BLaER1 treated with 17β-estradiol and CSF1 and Interleukin-3, amounts not matched to agents 10 nM and 100 nM (cell line): ENCODE measurements at regions not wholly inside any gene's neighbourhood (a gene's known extent, or its start where the extent isn't known, plus 50 kb on each side); places are given as distances from the start of the nearest gene placed in this dataset.

ENCODE experiments used
- H3K27ac ChIP-seq, 11 experiments: shearing (Covaris generic); formaldehyde crosslinking; 2 replicates each; pipeline ENCODE4 v1.8.1; 2022
- H3K27me3 ChIP-seq, 11 experiments: shearing (Covaris generic); formaldehyde crosslinking; 2 replicates each; pipeline ENCODE4 v1.8.1; 2022
- H3K36me3 ChIP-seq, 11 experiments: shearing (Covaris generic); formaldehyde crosslinking; 2 replicates each; pipeline ENCODE4 v1.8.1; 2022
- H3K4me1 ChIP-seq, 10 experiments: shearing (Covaris generic); formaldehyde crosslinking; 2 replicates each; pipeline ENCODE4 v1.8.1; 2022
- H3K4me2 ChIP-seq, 11 experiments: shearing (Covaris generic); formaldehyde crosslinking; 2 replicates each; pipeline ENCODE4 v1.8.1; 2022
- H3K4me3 ChIP-seq, 10 experiments: shearing (Covaris generic); formaldehyde crosslinking; 2 replicates each; pipeline ENCODE4 v1.8.1; 2022
- H3K9ac ChIP-seq, 11 experiments: shearing (Covaris generic); formaldehyde crosslinking; 2 replicates each; pipeline ENCODE4 v1.8.1; 2022
- H3K9me3 ChIP-seq, 11 experiments: shearing (Covaris generic); formaldehyde crosslinking; replicated peaks in 1 of 11; 2 replicates each; pipeline ENCODE4 v1.8.1; 2022
- H4K20me1 ChIP-seq, 11 experiments: shearing (Covaris generic); formaldehyde crosslinking; 2 replicates each; pipeline ENCODE4 v1.8.1; 2022
- Cebpa-rat ChIP-seq, 11 experiments: shearing (Covaris generic); IDR thresholded peaks; 2 replicates each; pipeline ENCODE4 v1.8.1; 2022

DNA sequence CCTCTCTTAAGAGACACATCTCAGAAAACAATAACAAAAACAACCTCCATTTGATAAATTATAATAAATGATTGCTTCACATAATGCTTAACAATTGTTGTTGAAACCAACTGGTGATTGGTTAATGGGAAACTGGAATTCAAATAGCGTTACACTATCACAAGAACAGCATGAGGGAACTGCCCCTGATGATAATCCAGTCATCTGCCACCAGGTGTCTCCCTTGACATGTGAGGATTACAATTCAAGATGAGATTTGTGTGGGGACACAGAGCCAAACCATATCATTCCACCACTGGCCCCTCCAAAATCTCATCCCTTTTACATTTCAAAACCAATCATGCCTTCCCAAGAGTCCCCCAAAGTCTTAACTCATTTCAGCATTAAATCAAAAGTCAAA, 375.9 kb downstream of the BMPER start:
- no peak for TF ChIP-seq Cebpa-rat (IDR thresholded peaks at IDR 0.05)
- Histone ChIP-seq H3K4me1 (peaks cover 9 to 21% (median 15%) of the 10 kb centered on the region in 10 experiments; a peak in 16 of 20 replicates), H3K27ac (no peak overlapping the region), H4K20me1 (no peaks in the 10 kb centered on the region), H3K9me3 (peaks cover 28 to 34% (median 30%) of the 10 kb centered on the region in 11 experiments), H3K9ac (no peak overlapping the region), H3K4me2 (no peak overlapping the region), H3K4me3 (no peak overlapping the region), H3K36me3 (0 out of 22 replicates have a peak, but pooled peaks cover 0 to 8% (median 0%) of the 10 kb centered on the region in 11 experiments), H3K27me3 (no peaks in the 10 kb centered on the region)

DNA sequence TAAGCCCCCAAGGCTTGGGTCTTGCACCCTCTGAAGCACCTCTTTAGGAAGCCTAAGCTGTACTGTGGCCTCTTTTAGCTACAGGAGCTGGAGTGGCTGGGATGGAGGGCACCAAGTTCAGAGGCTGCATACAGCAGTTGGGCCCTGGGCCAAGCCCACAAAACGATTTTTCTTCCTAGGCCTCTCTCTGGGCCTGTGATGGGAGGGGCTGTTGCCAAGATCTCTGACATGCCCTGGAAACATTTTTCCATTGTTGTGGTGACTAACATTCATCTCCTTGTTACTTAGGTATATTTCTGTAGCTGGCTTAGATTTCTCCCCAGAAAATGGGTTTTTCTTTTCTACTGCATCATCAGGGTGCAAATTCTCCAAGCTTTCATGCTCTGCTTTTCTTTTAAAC, 375.7 kb upstream of the NPSR1 start:
- Histone ChIP-seq H4K20me1 (no peaks in the 10 kb centered on the region), H3K4me3 (no peak overlapping the region), H3K9me3 (peaks cover 28 to 34% (median 30%) of the 10 kb centered on the region in 11 experiments), H3K36me3 (0 out of 22 replicates have a peak, but pooled peaks cover 0 to 8% (median 0%) of the 10 kb centered on the region in 11 experiments), H3K27me3 (no peaks in the 10 kb centered on the region), H3K4me1 (peaks cover 2 to 11% (median 8%) of the 10 kb centered on the region in 10 experiments; a peak in 14 of 20 replicates), H3K27ac (no peak overlapping the region), H3K9ac (no peak overlapping the region), H3K4me2 (no peak overlapping the region)
- TF ChIP-seq Cebpa-rat (IDR thresholded peaks at IDR 0.05), result no peak

DNA sequence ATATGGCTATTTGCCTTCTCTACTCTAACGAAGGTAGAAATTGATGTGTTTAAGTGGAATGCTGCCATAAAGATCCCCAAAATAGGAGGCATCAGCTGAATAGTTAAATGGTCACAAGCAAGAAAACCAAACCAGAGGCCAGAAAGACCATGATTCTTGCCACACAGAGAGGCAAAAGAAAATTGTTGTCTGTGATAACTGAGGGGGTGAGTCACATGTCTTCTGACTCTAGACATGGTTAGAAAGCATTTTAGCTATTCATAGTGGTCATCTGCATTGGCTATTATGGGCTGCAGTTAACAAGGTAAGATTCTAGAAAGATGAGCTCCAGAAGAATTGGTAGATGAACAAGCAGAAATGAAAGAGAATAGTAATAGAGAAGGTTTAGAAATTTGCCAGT, 361.4 kb upstream of the NPSR1 start:
- Histone ChIP-seq H3K4me2 (no peak overlapping the region), H3K9ac (no peak overlapping the region), H3K27me3 (no peaks in the 10 kb centered on the region), H4K20me1 (no peaks in the 10 kb centered on the region), H3K9me3 (no peaks in the 10 kb centered on the region), H3K27ac (no peak overlapping the region), H3K36me3 (no peaks in the 10 kb centered on the region), H3K4me1 (no peaks in the 10 kb centered on the region), H3K4me3 (no peak overlapping the region)
- no peak for TF ChIP-seq Cebpa-rat (IDR thresholded peaks at IDR 0.05)

DNA sequence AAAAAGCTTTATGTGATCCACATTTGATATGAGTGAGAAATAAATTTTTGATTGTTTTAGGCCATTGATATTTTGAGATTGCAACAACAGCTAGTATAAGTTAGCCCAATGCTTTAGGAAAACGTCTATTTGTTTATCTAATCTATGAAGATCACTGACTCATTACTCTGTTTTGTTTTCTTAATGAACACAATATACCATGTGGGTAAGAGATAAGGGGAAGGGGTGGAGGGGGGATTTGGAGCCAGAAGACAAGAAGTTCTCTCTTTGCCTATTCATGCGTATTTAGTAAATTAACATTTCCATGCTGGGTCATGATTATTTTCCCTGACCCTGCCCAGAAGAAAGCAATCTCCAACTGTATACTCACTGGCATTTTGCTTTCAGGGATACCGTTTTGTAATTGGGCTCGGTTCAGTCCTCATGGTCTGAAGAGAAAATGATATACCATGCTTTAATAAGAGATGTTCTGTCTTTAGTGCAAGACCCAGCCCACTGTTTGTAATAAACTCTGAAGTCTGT, 359.5 kb upstream of the NPSR1 start:
- TF ChIP-seq Cebpa-rat (IDR thresholded peaks at IDR 0.05), result no peak
- H3K4me2 ChIP-seq, result no peak overlapping the region
- no peaks in the 10 kb centered on the region for H3K9me3 ChIP-seq

DNA sequence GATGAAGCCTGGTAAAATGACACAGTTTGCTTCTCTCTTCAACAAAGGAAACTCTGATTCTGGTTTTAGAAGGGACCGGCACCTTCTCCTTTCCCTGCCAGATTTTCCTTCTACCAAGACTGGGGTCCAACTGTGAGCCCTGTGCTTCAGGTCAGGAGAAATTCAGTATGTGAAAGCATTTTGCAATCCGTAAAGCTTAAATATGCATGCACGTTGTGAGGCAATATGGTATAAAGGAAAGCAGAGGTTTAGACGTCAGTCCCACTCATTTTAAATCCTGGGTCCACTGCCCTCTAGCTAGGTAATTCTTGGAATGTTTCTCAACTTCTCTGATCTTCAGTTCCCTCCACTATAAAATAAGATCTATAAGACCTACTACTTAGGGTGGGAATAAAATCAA, 359.0 kb upstream of the NPSR1 start:
- Histone ChIP-seq H3K36me3 (no peaks in the 10 kb centered on the region), H3K27me3 (no peaks in the 10 kb centered on the region), H3K4me2 (no peak overlapping the region)

More for the DNA sequence above, 359.5 kb upstream of the NPSR1 start:
- Histone ChIP-seq H4K20me1 (no peaks in the 10 kb centered on the region), H3K9ac (no peak overlapping the region), H3K4me3 (no peak overlapping the region), H3K27ac (no peak overlapping the region), H3K36me3 (no peaks in the 10 kb centered on the region), H3K4me1 (no peaks in the 10 kb centered on the region), H3K27me3 (no peaks in the 10 kb centered on the region)

DNA sequence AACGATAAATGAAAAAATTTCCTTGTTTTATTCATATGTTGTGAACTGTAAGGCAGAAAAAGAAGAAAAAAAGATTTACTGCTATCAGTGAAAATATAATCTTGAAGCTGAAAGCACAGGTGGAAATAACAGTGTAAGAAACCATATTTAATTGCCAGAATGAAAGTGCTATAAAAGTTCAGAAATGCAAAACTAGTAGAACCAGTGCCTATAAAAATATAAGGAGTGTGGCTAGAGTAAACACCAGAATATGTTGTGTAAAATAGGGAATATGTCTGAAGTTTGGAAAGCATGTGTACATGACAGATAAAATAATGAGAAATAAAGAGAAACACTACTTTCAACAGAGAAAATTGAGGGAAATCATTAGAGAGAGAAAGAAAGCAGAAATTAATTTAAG, 350.5 kb upstream of the NPSR1 start:
- Histone ChIP-seq H3K9ac (no peak overlapping the region), H3K27ac (no peak overlapping the region), H3K27me3 (no peaks in the 10 kb centered on the region), H3K4me1 (no peaks in the 10 kb centered on the region), H4K20me1 (no peaks in the 10 kb centered on the region), H3K4me2 (no peak overlapping the region), H3K36me3 (no peaks in the 10 kb centered on the region), H3K9me3 (peaks cover 0 to 20% (median 8%) of the 10 kb centered on the region in 11 experiments; a peak in 18 of 22 replicates), H3K4me3 (no peak overlapping the region)
- TF ChIP-seq Cebpa-rat (IDR thresholded peaks at IDR 0.05), result no peak

More for the DNA sequence above, 359.0 kb upstream of the NPSR1 start:
- no peak for TF ChIP-seq Cebpa-rat (IDR thresholded peaks at IDR 0.05)
- no peak overlapping the region for H3K27ac ChIP-seq
- H3K4me3 ChIP-seq, result no peak overlapping the region
- no peak overlapping the region for H3K9ac ChIP-seq
- no peaks in the 10 kb centered on the region for H4K20me1 ChIP-seq
- no peaks in the 10 kb centered on the region for H3K4me1 ChIP-seq
- no peaks in the 10 kb centered on the region for H3K9me3 ChIP-seq

DNA sequence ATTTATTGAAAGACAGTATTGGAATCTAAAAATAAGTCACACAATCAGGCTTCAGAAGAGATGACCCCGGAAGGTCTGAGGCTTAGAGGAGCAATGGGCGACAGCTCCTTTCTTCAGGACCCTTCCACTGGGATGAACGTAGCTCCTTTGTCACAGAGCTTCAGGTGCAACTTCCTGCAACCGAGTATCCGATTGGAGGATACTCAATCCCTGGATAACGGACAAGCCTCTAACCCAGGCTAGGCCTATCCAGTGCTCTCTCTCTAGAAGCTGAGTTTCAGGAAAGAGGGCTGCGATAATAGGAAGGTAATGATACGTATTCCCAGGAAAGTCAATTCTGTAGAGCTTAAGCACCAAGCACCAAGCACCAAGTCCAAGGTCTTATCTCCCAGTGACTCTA, 349.4 kb upstream of the NPSR1 start:
- no peak for TF ChIP-seq Cebpa-rat (IDR thresholded peaks at IDR 0.05)
- Histone ChIP-seq H3K9ac (no peak overlapping the region), H3K4me3 (no peak overlapping the region), H3K4me1 (no peaks in the 10 kb centered on the region), H3K4me2 (no peak overlapping the region), H4K20me1 (no peaks in the 10 kb centered on the region), H3K9me3 (peaks cover 9 to 31% (median 17%) of the 10 kb centered on the region in 11 experiments; a peak in 20 of 22 replicates), H3K27ac (no peak overlapping the region), H3K36me3 (no peaks in the 10 kb centered on the region), H3K27me3 (no peaks in the 10 kb centered on the region)

DNA sequence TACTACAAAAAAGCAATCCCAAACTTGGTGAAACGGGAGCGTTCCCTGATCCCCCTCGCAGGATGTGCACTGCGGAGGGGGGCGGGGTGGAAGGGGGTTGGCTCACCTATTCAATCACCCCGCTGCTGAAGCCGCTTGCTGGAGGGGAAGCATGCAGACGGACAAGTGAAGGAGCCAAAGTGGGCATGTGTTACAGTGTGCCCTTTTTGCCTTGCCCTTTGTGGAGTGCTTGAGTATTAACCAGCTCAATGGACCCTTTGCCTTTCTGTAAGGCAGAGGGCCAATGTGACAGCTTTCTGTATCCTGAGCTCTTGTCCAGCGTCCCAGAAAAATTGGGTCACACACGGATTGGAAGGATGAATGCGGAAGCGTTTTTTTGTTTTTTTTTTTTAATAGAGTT, 348.9 kb upstream of the NPSR1 start:
- no peak for TF ChIP-seq Cebpa-rat (IDR thresholded peaks at IDR 0.05)
- H3K4me2 ChIP-seq, result no peak overlapping the region
- no peaks in the 10 kb centered on the region for H3K36me3 ChIP-seq
- no peaks in the 10 kb centered on the region for H3K27me3 ChIP-seq
- H3K4me3 ChIP-seq, result no peak overlapping the region
- H3K27ac ChIP-seq, result no peak overlapping the region
- peaks cover 10 to 31% (median 17%) of the 10 kb centered on the region in 11 experiments; a peak in 20 of 22 replicates for H3K9me3 ChIP-seq
- H3K9ac ChIP-seq, result no peak overlapping the region
- no peaks in the 10 kb centered on the region for H4K20me1 ChIP-seq
- H3K4me1 ChIP-seq, result no peaks in the 10 kb centered on the region

DNA sequence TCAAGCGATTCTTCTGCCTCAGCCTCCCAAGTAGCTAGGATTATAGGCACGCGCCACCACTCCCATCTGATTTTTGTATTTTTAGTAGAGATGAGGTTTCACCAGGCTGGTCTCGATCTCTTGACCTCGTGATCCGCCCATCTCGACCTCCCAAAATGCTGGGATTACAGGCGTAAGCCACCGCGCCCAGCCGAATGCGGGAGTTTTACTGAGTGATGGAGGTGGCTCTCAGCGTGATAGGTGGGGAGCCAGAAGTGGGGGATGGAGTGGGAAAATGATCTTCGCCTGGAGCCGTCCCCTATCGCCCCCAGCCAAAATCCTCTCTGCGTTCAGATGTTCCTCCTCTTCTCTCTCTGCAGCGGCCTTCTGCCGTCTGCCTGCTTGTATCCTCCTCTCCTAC, 348.4 kb upstream of the NPSR1 start:
- Histone ChIP-seq H3K4me2 (no peak overlapping the region), H3K9me3 (peaks cover 10 to 31% (median 17%) of the 10 kb centered on the region in 11 experiments; a peak in 20 of 22 replicates), H3K4me1 (no peaks in the 10 kb centered on the region), H3K9ac (no peak overlapping the region), H3K4me3 (no peak overlapping the region), H3K27ac (no peak overlapping the region), H3K36me3 (no peaks in the 10 kb centered on the region), H3K27me3 (no peaks in the 10 kb centered on the region), H4K20me1 (no peaks in the 10 kb centered on the region)
- TF ChIP-seq Cebpa-rat (IDR thresholded peaks at IDR 0.05), result no peak

DNA sequence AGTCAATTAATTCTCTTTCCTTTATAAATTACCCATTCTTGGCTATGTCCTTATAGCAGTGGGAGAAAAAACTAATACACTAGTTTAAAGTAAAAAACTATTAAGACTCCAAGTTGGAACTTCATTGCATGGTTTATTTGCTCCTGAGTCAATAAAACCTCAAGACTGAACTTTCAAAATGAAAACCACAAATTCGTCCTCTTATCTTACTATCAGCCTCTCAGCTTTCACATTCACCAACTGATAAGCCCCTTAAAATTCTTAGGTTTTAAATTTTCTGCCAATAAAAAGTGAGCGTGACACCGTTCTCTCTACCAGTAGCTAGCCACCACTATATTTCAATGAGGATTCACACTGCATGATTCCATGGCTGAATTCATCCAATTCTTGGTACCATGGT, 346.4 kb upstream of the NPSR1 start:
- Histone ChIP-seq H3K9me3 (peaks cover 10 to 31% (median 17%) of the 10 kb centered on the region in 11 experiments; a peak in 20 of 22 replicates), H3K4me3 (no peak overlapping the region), H3K4me2 (no peak overlapping the region), H3K27ac (no peak overlapping the region), H3K36me3 (no peaks in the 10 kb centered on the region), H3K9ac (no peak overlapping the region), H3K4me1 (no peaks in the 10 kb centered on the region), H3K27me3 (no peaks in the 10 kb centered on the region), H4K20me1 (no peaks in the 10 kb centered on the region)
- no peak for TF ChIP-seq Cebpa-rat (IDR thresholded peaks at IDR 0.05)
